ENCODE measurements at regions not wholly inside any gene's neighbourhood (a gene's known extent, or its start where the extent isn't known, plus 50 kb on each side); places are given as distances from the start of the nearest gene placed in this dataset.

- no peak for TF ChIP-seq CTCF (conservative IDR thresholded peaks at IDR 0.05; ENCODE audit: low read depth in 2 of 2)
- no peak for TF ChIP-seq POLR2AphosphoS5 (IDR thresholded peaks at IDR 0.05; ENCODE audit: low read depth)
- TF ChIP-seq, protein P1, sequence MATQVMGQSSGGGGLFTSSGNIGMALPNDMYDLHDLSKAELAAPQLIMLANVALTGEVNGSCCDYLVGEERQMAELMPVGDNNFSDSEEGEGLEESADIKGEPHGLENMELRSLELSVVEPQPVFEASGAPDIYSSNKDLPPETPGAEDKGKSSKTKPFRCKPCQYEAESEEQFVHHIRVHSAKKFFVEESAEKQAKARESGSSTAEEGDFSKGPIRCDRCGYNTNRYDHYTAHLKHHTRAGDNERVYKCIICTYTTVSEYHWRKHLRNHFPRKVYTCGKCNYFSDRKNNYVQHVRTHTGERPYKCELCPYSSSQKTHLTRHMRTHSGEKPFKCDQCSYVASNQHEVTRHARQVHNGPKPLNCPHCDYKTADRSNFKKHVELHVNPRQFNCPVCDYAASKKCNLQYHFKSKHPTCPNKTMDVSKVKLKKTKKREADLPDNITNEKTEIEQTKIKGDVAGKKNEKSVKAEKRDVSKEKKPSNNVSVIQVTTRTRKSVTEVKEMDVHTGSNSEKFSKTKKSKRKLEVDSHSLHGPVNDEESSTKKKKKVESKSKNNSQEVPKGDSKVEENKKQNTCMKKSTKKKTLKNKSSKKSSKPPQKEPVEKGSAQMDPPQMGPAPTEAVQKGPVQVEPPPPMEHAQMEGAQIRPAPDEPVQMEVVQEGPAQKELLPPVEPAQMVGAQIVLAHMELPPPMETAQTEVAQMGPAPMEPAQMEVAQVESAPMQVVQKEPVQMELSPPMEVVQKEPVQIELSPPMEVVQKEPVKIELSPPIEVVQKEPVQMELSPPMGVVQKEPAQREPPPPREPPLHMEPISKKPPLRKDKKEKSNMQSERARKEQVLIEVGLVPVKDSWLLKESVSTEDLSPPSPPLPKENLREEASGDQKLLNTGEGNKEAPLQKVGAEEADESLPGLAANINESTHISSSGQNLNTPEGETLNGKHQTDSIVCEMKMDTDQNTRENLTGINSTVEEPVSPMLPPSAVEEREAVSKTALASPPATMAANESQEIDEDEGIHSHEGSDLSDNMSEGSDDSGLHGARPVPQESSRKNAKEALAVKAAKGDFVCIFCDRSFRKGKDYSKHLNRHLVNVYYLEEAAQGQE (IDR thresholded peaks at IDR 0.05; ENCODE audit: unreplicated experiment), result no peak
- no peak for TF ChIP-seq ZNF114 (CRISPR knock-in tag; IDR thresholded peaks at IDR 0.05)
- TF ChIP-seq JUNB (IDR thresholded peaks at IDR 0.05; ENCODE audit: unreplicated experiment), result no peak
- no peak for TF ChIP-seq EZH2 (IDR thresholded peaks at IDR 0.05; ENCODE audit: low read depth, unreplicated experiment)
- TF ChIP-seq ZNF331 (CRISPR knock-in tag; IDR thresholded peaks at IDR 0.05; ENCODE audit: low read depth), result no peak
- no peak for TF ChIP-seq EZH2phosphoT487 (IDR thresholded peaks at IDR 0.05; ENCODE audit: unreplicated experiment)
- no peak for TF ChIP-seq CREB1 (CRISPR knock-in tag; IDR thresholded peaks at IDR 0.05; ENCODE audit: low read depth)
- TF ChIP-seq NANOG (IDR thresholded peaks at IDR 0.05; ENCODE audit: borderline replicate concordance), result no peak
- no peak for TF ChIP-seq STAT1 (IDR thresholded peaks at IDR 0.05; ENCODE audit: unreplicated experiment)
- TF ChIP-seq, protein P2, sequence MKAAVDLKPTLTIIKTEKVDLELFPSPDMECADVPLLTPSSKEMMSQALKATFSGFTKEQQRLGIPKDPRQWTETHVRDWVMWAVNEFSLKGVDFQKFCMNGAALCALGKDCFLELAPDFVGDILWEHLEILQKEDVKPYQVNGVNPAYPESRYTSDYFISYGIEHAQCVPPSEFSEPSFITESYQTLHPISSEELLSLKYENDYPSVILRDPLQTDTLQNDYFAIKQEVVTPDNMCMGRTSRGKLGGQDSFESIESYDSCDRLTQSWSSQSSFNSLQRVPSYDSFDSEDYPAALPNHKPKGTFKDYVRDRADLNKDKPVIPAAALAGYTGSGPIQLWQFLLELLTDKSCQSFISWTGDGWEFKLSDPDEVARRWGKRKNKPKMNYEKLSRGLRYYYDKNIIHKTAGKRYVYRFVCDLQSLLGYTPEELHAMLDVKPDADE (IDR thresholded peaks at IDR 0.05), result no peak
Observed at GRCh38 chr1:50264590-50264989, 155.9 kb downstream of the ELAVL4 start.

Measured in GM23338 (cell line).